Lower lobe of right lung (tissue), 2 donors: ENCODE measurements at regions not wholly inside any gene's neighbourhood (a gene's known extent, or its start where the extent isn't known, plus 50 kb on each side); places are given as distances from the start of the nearest gene placed in this dataset.
"Not testable (repeated sequence)": the region's sequence is repeated elsewhere in the genome, so short reads cannot be mapped to it uniquely, and the experiment has no call there.

ENCODE experiments used
- ATAC-seq, 2 donors: fragments of 200-7000 bp; cut with Tn5 transposase; one replicate each; pipeline ENCODE4 v1.9.1; 2020 to 2022; ENCODE audit warnings: mild to moderate bottlenecking in 2 of 2, moderate library complexity in 2 of 2
- DNase-seq: peaks from one replicate; pipeline ENCODE4 v3.0.0-alpha.2; 2020
- H3K27ac ChIP-seq: fragments of 200-600 bp; one replicate; pipeline ENCODE4 v1.8.0; 2022
- H3K27me3 ChIP-seq: fragments of 200-600 bp; one replicate; pipeline ENCODE4 v1.8.0; 2022; ENCODE audit warnings: low read depth
- H3K36me3 ChIP-seq: fragments of 200-600 bp; one replicate; pipeline ENCODE4 v1.8.0; 2022; ENCODE audit warnings: mild to moderate bottlenecking
- H3K4me1 ChIP-seq: fragments of 200-600 bp; one replicate; pipeline ENCODE4 v1.8.0; 2022
- H3K4me3 ChIP-seq: fragments of 200-600 bp; one replicate; pipeline ENCODE4 v1.8.0; 2022; ENCODE audit warnings: mild to moderate bottlenecking
- H3K9me3 ChIP-seq: fragments of 200-600 bp; one replicate; pipeline ENCODE4 v1.8.0; 2022
- CTCF ChIP-seq: fragments of 200-600 bp; IDR thresholded peaks from one replicate; pipeline ENCODE4 v1.8.0; 2022; ENCODE audit warnings: antibody characterized with exemption, mild to moderate bottlenecking
- intact Hi-C: fragments of 100-400 bp; cut with DNase I; formaldehyde crosslinking; loops from one replicate; pipeline ENCODE4 v1.11.0; 2022
- donor health status: DM: no; HTN: yes; CAD: no; lungs with severe emphysema.

- Histone ChIP-seq H3K27ac (no peak overlapping the region), H3K9me3 (no peaks in the 10 kb centered on the region), H3K27me3 (no peaks in the 10 kb centered on the region), H3K4me1 (no peaks in the 10 kb centered on the region), H3K4me3 (no peak overlapping the region), H3K36me3 (no peaks in the 10 kb centered on the region)
- intact Hi-C loops: no loop called here
- DNase-seq (no peak), ATAC-seq (no peak)
- TF ChIP-seq CTCF: no peak
Observed at GRCh38 chr6:86682297-86682696, 255.0 kb upstream of the HTR1E start.

GRCh38 chr6:86681140-86681539, 256.2 kb upstream of the HTR1E start:
- DNase-seq, ATAC-seq, H3K27me3 ChIP-seq, H3K27ac ChIP-seq, H3K4me1 ChIP-seq, intact Hi-C loops, H3K4me3 ChIP-seq, H3K9me3 ChIP-seq, H3K36me3 ChIP-seq: not testable (repeated sequence)

DNA sequence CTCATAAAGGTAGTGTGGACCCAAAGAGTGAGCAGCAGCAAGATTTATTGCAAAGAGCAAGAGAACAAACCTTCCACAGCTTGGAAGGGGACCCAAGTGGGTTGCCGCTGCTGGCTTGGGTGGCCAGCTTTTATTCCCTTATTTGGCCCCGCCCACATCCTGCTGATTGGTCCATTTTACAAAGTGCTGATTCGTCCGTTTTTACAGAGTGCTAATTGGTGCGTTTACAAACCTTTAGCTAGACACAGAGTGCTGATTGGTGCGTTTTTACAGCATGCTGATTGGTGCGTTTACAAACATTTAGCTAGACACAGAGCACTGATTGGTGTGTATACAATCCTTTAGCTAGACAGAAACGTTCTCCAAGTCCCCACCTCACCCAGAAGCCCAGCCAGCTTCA, 265.2 kb upstream of the HTR1E start:
- DNase-seq, H3K4me1 ChIP-seq, H3K27me3 ChIP-seq, H3K9me3 ChIP-seq, H3K27ac ChIP-seq, H3K36me3 ChIP-seq, intact Hi-C loops, ATAC-seq, H3K4me3 ChIP-seq: not testable (repeated sequence)

DNA sequence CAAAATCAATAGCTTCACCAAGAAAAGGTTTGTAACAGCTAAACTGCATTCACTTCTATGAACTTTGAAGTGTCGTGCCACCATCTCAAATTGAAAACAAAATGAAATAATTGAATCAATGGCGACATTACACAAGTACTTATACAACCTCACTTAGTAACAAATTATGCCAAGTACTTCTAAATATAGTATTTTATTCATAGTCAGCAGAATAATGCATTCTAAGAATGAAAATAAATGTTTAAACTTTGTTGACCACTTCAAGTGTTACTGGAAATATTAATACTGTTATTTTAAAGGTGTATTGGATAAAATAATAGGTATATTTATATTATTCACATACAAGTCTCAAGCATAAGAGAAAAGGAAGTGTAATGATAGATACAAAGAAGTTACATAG, 280.1 kb upstream of the HTR1E start:
- no peaks in the 10 kb centered on the region for H3K4me1 ChIP-seq
- no peaks in the 10 kb centered on the region for H3K27me3 ChIP-seq
- DNase-seq (no peak), ATAC-seq (no peak)
- TF ChIP-seq CTCF: no peak
- no peaks in the 10 kb centered on the region for H3K36me3 ChIP-seq
- peaks cover 8% of the 10 kb centered on the region for H3K9me3 ChIP-seq
- H3K4me3 ChIP-seq: no peak overlapping the region
- no peak overlapping the region for H3K27ac ChIP-seq
- intact Hi-C loops: no loop called here

DNA sequence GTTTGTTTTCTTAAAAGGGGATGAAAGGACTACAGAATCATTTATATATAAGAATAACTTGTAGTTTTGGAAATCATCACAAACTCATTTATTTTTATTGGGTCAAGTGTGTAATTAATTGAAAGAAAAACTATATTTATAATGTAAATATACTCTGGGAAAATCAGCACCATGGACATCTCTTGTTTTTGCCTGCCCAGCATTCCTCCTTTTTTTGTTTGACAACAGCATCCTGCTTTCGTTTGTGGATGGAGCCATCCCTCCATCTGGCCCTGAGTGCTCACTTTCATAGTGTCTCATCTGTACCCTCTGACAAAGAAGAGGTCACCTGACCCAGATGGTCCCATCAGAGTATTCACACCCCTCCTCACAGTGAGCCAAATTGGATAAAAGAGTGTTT, 308.2 kb upstream of the HTR1E start:
- no peak overlapping the region for H3K4me3 ChIP-seq
- intact Hi-C loops: no loop called here
- no peak for TF ChIP-seq CTCF
- ATAC-seq (no peak), DNase-seq (no peak)
- H3K9me3 ChIP-seq: no peaks in the 10 kb centered on the region
- no peaks in the 10 kb centered on the region for H3K27me3 ChIP-seq
- H3K4me1 ChIP-seq: no peaks in the 10 kb centered on the region
- no peaks in the 10 kb centered on the region for H3K36me3 ChIP-seq
- no peak overlapping the region for H3K27ac ChIP-seq

GRCh38 chr6:86619428-86619827, 317.9 kb upstream of the HTR1E start:
- DNase-seq: no peak
- Histone ChIP-seq H3K27ac (no peak overlapping the region), H3K9me3 (peaks cover 11% of the 10 kb centered on the region), H3K4me1 (no peaks in the 10 kb centered on the region), H3K36me3 (no peaks in the 10 kb centered on the region), H3K27me3 (no peaks in the 10 kb centered on the region), H3K4me3 (no peak overlapping the region)
- intact Hi-C loops: no loop called here
- no peak for ATAC-seq
- TF ChIP-seq CTCF: no peak

DNA sequence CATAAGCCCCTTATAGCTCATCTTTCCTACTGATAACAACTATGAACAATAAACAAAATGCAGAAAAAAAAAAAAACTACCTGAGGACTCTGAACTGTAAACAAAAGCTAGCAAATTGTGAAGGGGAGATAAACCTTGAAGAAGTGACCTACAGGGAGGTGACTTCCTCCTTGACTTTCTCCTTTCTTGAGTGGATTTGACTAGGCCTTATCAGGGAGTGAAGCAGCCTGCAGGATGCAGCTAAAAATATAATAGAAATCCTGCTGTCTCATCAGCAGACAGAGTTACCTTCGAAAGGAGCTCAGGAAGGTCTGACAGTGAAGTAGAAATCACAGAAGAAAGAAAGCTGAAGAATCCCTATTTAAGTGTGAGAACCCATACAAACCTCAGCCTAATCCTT, 322.0 kb upstream of the HTR1E start:
- Histone ChIP-seq H3K9me3 (peaks cover 6% of the 10 kb centered on the region), H3K4me1 (no peaks in the 10 kb centered on the region), H3K27ac (no peak overlapping the region), H3K4me3 (no peak overlapping the region), H3K27me3 (no peaks in the 10 kb centered on the region), H3K36me3 (no peaks in the 10 kb centered on the region)
- intact Hi-C loops: no loop called here
- DNase-seq (no peak), ATAC-seq (no peak)
- no peak for TF ChIP-seq CTCF
